ENCODE measurements at regions not wholly inside any gene's neighbourhood (a gene's known extent, or its start where the extent isn't known, plus 50 kb on each side); places are given as distances from the start of the nearest gene placed in this dataset.

DNA sequence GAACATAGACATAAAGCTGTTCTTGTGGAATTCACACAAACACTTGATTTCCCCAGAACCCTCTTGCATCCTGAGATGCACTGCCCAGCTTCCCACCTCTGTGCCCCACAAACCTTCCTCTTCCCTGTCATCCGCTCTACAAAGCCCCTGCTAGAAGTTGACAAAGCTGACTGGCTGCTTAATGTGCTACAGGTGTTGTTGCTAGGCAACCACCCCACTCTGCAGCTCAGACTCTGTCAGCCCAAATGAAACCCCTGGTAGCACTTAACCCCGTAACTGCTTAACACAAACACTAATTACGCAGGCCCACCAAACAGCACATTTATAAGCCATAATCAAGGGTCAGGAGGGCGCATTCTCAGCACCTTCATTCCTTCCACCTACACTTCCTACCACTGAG, 172.0 kb upstream of the CADM1 start:
- TF ChIP-seq POLR2A (IDR thresholded peaks at IDR 0.05): no peak
- TF ChIP-seq, protein P1, sequence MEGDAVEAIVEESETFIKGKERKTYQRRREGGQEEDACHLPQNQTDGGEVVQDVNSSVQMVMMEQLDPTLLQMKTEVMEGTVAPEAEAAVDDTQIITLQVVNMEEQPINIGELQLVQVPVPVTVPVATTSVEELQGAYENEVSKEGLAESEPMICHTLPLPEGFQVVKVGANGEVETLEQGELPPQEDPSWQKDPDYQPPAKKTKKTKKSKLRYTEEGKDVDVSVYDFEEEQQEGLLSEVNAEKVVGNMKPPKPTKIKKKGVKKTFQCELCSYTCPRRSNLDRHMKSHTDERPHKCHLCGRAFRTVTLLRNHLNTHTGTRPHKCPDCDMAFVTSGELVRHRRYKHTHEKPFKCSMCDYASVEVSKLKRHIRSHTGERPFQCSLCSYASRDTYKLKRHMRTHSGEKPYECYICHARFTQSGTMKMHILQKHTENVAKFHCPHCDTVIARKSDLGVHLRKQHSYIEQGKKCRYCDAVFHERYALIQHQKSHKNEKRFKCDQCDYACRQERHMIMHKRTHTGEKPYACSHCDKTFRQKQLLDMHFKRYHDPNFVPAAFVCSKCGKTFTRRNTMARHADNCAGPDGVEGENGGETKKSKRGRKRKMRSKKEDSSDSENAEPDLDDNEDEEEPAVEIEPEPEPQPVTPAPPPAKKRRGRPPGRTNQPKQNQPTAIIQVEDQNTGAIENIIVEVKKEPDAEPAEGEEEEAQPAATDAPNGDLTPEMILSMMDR (IDR thresholded peaks at IDR 0.05 in 4 of 5, conservative IDR thresholded peaks at IDR 0.05 in 1 of 5): no peak

Data from gastrocnemius medialis (tissue), 4 donors.